ENCODE measurements at regions not wholly inside any gene's neighbourhood (a gene's known extent, or its start where the extent isn't known, plus 50 kb on each side); places are given as distances from the start of the nearest gene placed in this dataset.

GRCh38 chr5:73390972-73391371 lies 57.6 kb downstream of the FOXD1 start:
- 69 to 75% methylated on average over 2 of the region's 2 CpGs for WGBS, 2 donors (ENCODE audit: low coverage in 1 of 2)
- Histone ChIP-seq H3K36me3 (no peaks in the 10 kb centered on the region), H3K27me3 (peaks cover 19% of the 10 kb centered on the region), H3K4me3 (no peak overlapping the region), H3K27ac (no peak overlapping the region), H3K4me1 (no peaks in the 10 kb centered on the region), H3K9me3 (peaks cover 0 to 5% (median 0%) of the 10 kb centered on the region in 3 donors)
- no peak for ATAC-seq
- no peak for TF ChIP-seq POLR2AphosphoS5 (IDR thresholded peaks at IDR 0.05)
- TF ChIP-seq, protein P1, sequence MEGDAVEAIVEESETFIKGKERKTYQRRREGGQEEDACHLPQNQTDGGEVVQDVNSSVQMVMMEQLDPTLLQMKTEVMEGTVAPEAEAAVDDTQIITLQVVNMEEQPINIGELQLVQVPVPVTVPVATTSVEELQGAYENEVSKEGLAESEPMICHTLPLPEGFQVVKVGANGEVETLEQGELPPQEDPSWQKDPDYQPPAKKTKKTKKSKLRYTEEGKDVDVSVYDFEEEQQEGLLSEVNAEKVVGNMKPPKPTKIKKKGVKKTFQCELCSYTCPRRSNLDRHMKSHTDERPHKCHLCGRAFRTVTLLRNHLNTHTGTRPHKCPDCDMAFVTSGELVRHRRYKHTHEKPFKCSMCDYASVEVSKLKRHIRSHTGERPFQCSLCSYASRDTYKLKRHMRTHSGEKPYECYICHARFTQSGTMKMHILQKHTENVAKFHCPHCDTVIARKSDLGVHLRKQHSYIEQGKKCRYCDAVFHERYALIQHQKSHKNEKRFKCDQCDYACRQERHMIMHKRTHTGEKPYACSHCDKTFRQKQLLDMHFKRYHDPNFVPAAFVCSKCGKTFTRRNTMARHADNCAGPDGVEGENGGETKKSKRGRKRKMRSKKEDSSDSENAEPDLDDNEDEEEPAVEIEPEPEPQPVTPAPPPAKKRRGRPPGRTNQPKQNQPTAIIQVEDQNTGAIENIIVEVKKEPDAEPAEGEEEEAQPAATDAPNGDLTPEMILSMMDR (IDR thresholded peaks at IDR 0.05): no peak
- TF ChIP-seq POLR2A (IDR thresholded peaks at IDR 0.05): no peak
- TF ChIP-seq EP300 (IDR thresholded peaks at IDR 0.05): no peak

DNA sequence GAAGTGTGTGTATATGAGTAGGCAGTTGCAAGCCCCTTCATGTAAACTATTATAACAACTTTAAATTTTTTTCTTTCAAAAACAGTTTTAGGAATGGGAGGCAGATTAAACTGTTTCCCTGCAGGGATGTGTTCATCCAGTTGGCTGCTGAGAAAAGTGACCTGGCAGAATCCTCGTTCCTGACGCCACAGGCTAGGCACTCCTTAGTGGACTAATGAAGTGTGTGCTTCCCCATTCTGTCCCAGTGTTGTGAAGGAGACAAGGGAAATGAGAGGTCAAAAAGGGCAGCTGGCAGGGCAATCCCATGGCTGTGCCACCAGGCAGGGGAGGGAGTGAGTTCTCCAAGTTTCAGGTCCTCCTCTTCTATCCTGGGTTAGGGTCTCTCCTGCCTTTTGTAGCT lies 59.8 kb downstream of the FOXD1 start:
- WGBS, 2 donors (ENCODE audit: low coverage in 1 of 2): 43 to 50% methylated on average over 1 to 2 of the region's 2 CpGs
- Histone ChIP-seq H3K4me1 (no peaks in the 10 kb centered on the region), H3K27ac (no peak overlapping the region)

GRCh38 chr5:73388306-73388684 lies 60.3 kb downstream of the FOXD1 start:
- peaks cover 34% of the 10 kb centered on the region for H3K27me3 ChIP-seq
- H3K9me3 ChIP-seq: peaks cover 0 to 31% (median 0%) of the 10 kb centered on the region in 3 donors
- H3K27ac ChIP-seq: no peak overlapping the region
- no peak for TF ChIP-seq POLR2AphosphoS5 (IDR thresholded peaks at IDR 0.05)
- TF ChIP-seq POLR2A (IDR thresholded peaks at IDR 0.05): no peak
- TF ChIP-seq, protein P1 (IDR thresholded peaks at IDR 0.05): no peak
- TF ChIP-seq EP300 (IDR thresholded peaks at IDR 0.05): no peak
- no peaks in the 10 kb centered on the region for H3K4me1 ChIP-seq
- H3K36me3 ChIP-seq: no peaks in the 10 kb centered on the region
- no peak for ATAC-seq
- no peak overlapping the region for H3K4me3 ChIP-seq
- WGBS, 2 donors (ENCODE audit: low coverage in 1 of 2): 40 to 54% methylated on average over 4 of the region's 4 CpGs

More for the DNA sequence above, 59.8 kb downstream of the FOXD1 start:
- no peak overlapping the region for H3K4me3 ChIP-seq
- H3K27me3 ChIP-seq: peaks cover 30% of the 10 kb centered on the region
- no peak for ATAC-seq
- TF ChIP-seq EP300 (IDR thresholded peaks at IDR 0.05): no peak
- TF ChIP-seq POLR2A (IDR thresholded peaks at IDR 0.05): no peak
- no peaks in the 10 kb centered on the region for H3K36me3 ChIP-seq
- H3K9me3 ChIP-seq: peaks cover 0 to 26% (median 0%) of the 10 kb centered on the region in 3 donors

GRCh38 chr5:73387601-73388305 lies 60.8 kb downstream of the FOXD1 start:
- WGBS, 2 donors (ENCODE audit: low coverage in 1 of 2): 29 to 30% methylated on average over 6 to 7 of the region's 7 CpGs
- Histone ChIP-seq H3K27me3 (peaks cover 40% of the 10 kb centered on the region), H3K27ac (no peak overlapping the region), H3K4me3 (no peak overlapping the region), H3K9me3 (peaks cover 0 to 33% (median 0%) of the 10 kb centered on the region in 3 donors), H3K36me3 (no peaks in the 10 kb centered on the region), H3K4me1 (no peaks in the 10 kb centered on the region)
- TF ChIP-seq EP300 (IDR thresholded peaks at IDR 0.05): no peak
- ATAC-seq: no peak

DNA sequence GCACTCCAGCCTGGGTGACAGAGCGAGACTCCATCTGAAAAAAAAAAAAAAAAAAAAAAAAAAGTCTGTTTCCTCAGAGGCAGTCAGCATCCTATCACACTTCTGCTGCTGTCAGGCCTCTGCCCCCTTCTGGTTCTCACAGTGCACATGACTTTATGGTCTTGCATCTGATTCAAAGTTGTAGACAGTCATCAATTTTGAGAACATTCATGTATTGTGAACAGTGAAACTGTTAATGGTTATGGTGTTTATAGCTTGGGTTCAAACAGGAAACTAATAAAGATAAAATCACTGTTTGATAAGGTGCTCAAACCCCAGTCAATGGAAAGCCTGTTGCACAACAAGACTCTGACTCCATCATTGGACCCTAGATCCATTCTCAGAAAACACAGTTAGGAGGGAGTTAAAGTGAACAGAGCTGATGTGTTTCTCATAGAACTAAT lies 61.4 kb downstream of the FOXD1 start:
- Histone ChIP-seq H3K9me3 (peaks cover 0 to 39% (median 0%) of the 10 kb centered on the region in 3 donors), H3K27me3 (peaks cover 46% of the 10 kb centered on the region), H3K27ac (no peak overlapping the region), H3K4me3 (no peak overlapping the region), H3K4me1 (peaks cover 0 to 3% (median 0%) of the 10 kb centered on the region in 3 donors), H3K36me3 (no peaks in the 10 kb centered on the region)
- 100% methylated on average over 1 of the region's 1 CpG; no CpG with 5 or more reads in 1 of the 2 donors for WGBS, 2 donors (ENCODE audit: low coverage in 1 of 2)
- no peak for ATAC-seq
- TF ChIP-seq, protein P1 (IDR thresholded peaks at IDR 0.05): no peak
- TF ChIP-seq POLR2AphosphoS5 (IDR thresholded peaks at IDR 0.05) (no peak), EP300 (IDR thresholded peaks at IDR 0.05) (no peak), POLR2A (IDR thresholded peaks at IDR 0.05) (no peak)

GRCh38 chr5:73384861-73385260 lies 63.7 kb downstream of the FOXD1 start:
- Histone ChIP-seq H3K4me3 (no peak overlapping the region), H3K36me3 (no peaks in the 10 kb centered on the region), H3K27me3 (peaks cover 69% of the 10 kb centered on the region), H3K9me3 (peaks cover 0 to 50% (median 0%) of the 10 kb centered on the region in 3 donors), H3K4me1 (peaks cover 0 to 15% (median 0%) of the 10 kb centered on the region in 3 donors), H3K27ac (no peak overlapping the region)
- WGBS, 2 donors (ENCODE audit: low coverage in 1 of 2): 78 to 79% methylated on average over 1 of the region's 1 CpG
- TF ChIP-seq, protein P1 (IDR thresholded peaks at IDR 0.05): no peak
- TF ChIP-seq POLR2AphosphoS5 (IDR thresholded peaks at IDR 0.05) (no peak), EP300 (IDR thresholded peaks at IDR 0.05) (no peak), POLR2A (IDR thresholded peaks at IDR 0.05) (no peak)
- no peak for ATAC-seq
